ENCODE measurements at regions not wholly inside any gene's neighbourhood (a gene's known extent, or its start where the extent isn't known, plus 50 kb on each side); places are given as distances from the start of the nearest gene placed in this dataset.

DNA sequence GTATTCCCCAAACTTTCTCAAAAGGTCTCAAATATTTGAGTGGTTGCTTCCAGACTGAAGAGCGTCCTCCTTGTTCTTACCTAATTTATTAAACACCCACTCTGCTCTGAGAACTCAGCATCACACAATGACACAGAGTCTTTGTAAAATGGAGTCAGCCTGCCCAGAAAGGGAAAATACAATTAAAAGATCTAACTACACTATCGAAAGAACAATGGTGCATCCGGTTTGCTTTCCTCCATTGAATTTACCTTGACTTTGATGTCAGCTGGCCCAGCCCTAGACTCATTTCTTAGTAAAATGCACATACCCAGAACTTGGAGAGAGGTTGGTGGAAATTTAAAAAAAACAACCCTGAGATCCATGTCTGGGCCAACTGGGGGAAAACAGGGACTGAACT, 120.7 kb upstream of the SERP2 start:
- Histone ChIP-seq H3K27ac (ENCODE audit: low read length) (no peak overlapping the region), H3K27me3 (ENCODE audit: control insufficient read depth, insufficient read depth, low read length) (no peaks in the 10 kb centered on the region), H3K9ac (ENCODE audit: low read length) (no peak overlapping the region), H3K9me3 (ENCODE audit: control insufficient read depth, low read depth, low read length) (no peaks in the 10 kb centered on the region), H3K4me3 (ENCODE audit: low read length) (no peak overlapping the region), H3K4me1 (ENCODE audit: control insufficient read depth, low read depth, low read length) (peaks cover 4% of the 10 kb centered on the region), H3K36me3 (ENCODE audit: control insufficient read depth, low read depth, low read length) (no peaks in the 10 kb centered on the region)

DNA sequence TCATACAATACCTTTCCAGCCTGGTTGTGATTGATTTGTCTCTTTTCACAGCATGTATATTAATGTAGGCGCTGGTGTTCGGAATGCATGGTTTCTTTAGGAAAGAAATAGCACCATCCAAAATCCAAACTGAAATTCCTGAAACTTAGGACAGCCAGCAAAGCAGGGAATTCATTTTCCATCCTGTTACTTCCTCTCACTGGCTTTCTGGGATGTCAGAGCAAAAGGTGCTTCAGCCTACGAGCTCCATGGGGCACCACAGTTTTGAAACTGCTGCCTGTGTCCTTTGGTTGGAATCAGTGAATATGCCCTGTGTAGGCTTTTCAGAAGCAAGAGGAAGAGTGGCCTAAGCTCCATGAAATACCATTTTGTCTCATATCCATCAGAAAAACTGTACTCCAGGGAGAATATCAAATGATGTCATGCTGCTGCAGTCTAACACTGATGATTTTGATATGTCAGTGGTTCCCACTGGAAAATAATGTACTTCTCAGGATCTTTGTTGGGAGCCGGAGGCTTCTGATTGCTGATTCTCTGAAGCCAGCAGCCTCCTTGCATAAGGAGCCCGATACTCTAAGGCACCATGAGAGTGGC, 117.8 kb upstream of the SERP2 start:
- Histone ChIP-seq H3K9me3 (ENCODE audit: control insufficient read depth, low read depth, low read length) (no peaks in the 10 kb centered on the region), H3K4me1 (ENCODE audit: control insufficient read depth, low read depth, low read length) (peaks cover 4% of the 10 kb centered on the region), H3K4me3 (ENCODE audit: low read length) (no peak overlapping the region), H3K27ac (ENCODE audit: low read length) (no peak overlapping the region), H3K27me3 (ENCODE audit: control insufficient read depth, insufficient read depth, low read length) (no peaks in the 10 kb centered on the region), H3K9ac (ENCODE audit: low read length) (no peak overlapping the region), H3K36me3 (ENCODE audit: control insufficient read depth, low read depth, low read length) (no peaks in the 10 kb centered on the region)

DNA sequence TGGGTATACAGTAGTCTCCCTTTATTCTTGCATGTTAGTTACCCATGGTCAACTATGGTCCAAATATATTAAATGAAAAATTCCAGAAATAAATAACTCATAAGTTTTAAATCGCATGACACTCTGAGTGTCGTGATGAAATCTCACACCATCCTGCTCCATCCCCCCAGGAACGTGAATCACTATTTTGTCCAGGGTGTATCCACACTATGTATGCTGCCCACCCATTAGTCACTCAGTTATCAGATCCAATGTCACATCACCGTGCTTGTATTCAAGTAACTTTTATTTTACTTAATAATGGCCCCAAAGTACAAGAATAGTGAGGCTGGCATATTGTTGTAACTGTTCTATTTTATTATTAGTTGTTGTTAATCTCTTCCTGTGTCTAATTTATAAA, 115.8 kb upstream of the SERP2 start:
- Histone ChIP-seq H3K27me3 (ENCODE audit: control insufficient read depth, insufficient read depth, low read length) (no peaks in the 10 kb centered on the region), H3K9ac (ENCODE audit: low read length) (no peak overlapping the region), H3K4me1 (ENCODE audit: control insufficient read depth, low read depth, low read length) (peaks cover 4% of the 10 kb centered on the region), H3K27ac (ENCODE audit: low read length) (no peak overlapping the region), H3K36me3 (ENCODE audit: control insufficient read depth, low read depth, low read length) (no peaks in the 10 kb centered on the region), H3K4me3 (ENCODE audit: low read length) (no peak overlapping the region), H3K9me3 (ENCODE audit: control insufficient read depth, low read depth, low read length) (no peaks in the 10 kb centered on the region)

DNA sequence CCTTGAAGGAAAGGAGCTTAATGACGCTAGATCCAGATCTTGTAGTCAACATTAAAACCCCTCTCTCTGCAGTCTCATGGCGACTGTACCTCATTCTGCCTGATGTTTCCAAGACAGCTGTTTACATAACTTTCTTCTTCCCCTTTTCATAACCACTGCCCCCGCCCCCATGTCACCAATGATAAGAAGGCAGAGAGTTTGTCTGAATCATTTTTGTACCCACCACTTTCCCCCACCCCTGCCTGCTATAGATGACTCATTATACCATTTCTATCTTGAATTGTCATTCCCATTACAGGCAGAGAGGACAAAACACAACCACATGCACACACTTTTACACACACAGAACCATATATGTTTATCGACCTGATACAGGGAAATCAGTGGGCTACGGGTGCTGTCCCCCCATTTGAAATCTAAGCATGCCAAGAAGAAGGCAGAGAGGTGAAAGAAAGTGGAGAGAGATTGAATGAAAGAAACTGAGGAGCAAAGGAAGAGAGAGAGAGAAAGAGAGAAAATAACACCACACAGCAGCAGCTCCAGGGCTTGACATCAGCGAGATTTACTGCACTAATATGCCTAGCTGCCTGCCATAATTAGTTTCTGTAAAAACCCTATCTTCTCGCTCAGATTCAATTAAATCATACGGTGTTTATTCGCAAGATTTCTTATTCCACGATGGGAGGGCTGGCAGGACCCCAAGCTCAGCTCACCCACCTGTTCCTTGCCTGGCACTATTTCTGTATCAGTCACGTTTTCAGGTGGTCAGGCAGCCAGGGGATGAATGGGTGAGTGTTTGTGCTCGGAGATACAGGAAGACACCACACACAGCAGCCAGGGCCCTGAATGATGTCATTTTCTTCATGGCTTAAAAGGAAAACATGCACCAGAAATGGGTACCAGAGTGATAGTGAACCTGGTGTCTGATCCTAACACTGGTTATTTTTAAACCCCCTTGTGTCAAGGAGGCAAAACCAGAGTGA, 114.3 kb upstream of the SERP2 start:
- Histone ChIP-seq H3K9me3 (ENCODE audit: control insufficient read depth, low read depth, low read length) (no peaks in the 10 kb centered on the region), H3K27me3 (ENCODE audit: control insufficient read depth, insufficient read depth, low read length) (no peaks in the 10 kb centered on the region), H3K4me3 (ENCODE audit: low read length) (no peak overlapping the region), H3K4me1 (ENCODE audit: control insufficient read depth, low read depth, low read length) (peaks cover 4% of the 10 kb centered on the region), H3K27ac (ENCODE audit: low read length) (no peak overlapping the region), H3K36me3 (ENCODE audit: control insufficient read depth, low read depth, low read length) (no peaks in the 10 kb centered on the region), H3K9ac (ENCODE audit: low read length) (no peak overlapping the region)

DNA sequence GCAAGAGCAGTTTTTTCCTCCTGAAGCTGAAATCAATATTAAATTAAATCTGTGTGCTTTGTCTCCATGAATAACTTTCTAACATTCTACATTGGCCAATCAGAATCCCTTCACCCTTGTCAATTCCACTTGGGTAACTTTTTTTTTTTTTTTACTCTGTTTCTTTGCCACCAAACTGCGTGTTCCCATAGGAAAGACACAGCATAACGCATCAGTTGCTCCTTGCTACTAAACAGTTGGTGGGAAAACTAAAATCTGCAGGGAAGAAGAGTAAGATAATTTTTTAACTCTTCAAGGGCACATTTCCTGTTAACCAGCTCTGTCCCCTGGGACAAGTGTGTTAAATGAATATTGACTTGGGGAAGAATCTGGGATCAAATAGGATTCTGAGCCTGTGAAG, 113.3 kb upstream of the SERP2 start:
- no peaks in the 10 kb centered on the region for H3K27me3 ChIP-seq (ENCODE audit: control insufficient read depth, insufficient read depth, low read length)
- peaks cover 4% of the 10 kb centered on the region for H3K4me1 ChIP-seq (ENCODE audit: control insufficient read depth, low read depth, low read length)
- H3K4me3 ChIP-seq (ENCODE audit: low read length): no peak overlapping the region
- no peaks in the 10 kb centered on the region for H3K36me3 ChIP-seq (ENCODE audit: control insufficient read depth, low read depth, low read length)
- no peak overlapping the region for H3K27ac ChIP-seq (ENCODE audit: low read length)
- no peaks in the 10 kb centered on the region for H3K9me3 ChIP-seq (ENCODE audit: control insufficient read depth, low read depth, low read length)
- H3K9ac ChIP-seq (ENCODE audit: low read length): no peak overlapping the region

DNA sequence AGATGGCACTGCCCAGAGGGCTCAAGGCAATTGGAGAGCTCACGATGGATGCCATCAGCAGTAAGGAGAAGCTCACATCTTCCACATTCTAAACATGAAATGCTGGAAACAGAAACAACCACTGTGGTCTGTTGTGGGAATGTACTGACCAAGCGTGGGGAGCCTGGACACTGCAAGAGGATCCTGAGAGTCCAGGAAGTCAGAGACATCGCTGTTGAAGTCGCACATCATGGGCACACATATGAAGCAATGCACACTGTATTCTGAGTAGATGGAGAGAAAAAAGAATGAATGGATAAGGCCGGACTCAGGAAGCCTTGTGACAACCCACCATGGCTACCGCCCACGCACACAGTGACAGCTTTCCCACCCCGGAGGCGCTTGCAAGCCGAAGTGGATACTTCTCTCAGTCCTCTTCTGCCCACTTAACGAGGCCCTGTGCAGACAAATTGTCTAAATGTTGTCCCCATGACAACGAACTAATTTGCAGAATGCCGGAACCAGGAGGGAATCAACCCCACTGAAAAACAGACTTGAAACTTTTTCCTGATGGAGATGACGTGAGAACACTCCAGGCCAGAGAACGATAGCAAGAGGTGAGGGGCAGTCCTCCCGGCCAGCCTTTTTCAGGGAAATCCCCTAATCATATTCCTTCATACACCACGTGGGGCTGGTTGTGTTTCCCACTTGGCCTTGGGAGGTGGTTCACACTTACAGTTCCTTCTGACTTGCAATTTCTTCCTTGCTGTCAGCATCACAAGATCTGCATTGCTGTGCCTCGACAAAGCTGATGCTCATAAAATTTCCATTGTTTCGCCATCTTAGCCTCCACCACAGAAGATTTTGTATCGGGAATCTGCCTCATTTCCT, 109.6 kb upstream of the SERP2 start:
- Histone ChIP-seq H3K9ac (ENCODE audit: low read length) (no peak overlapping the region), H3K9me3 (ENCODE audit: control insufficient read depth, low read depth, low read length) (no peaks in the 10 kb centered on the region), H3K4me1 (ENCODE audit: control insufficient read depth, low read depth, low read length) (no peaks in the 10 kb centered on the region), H3K36me3 (ENCODE audit: control insufficient read depth, low read depth, low read length) (no peaks in the 10 kb centered on the region), H3K27ac (ENCODE audit: low read length) (no peak overlapping the region), H3K4me3 (ENCODE audit: low read length) (no peak overlapping the region), H3K27me3 (ENCODE audit: control insufficient read depth, insufficient read depth, low read length) (no peaks in the 10 kb centered on the region)

DNA sequence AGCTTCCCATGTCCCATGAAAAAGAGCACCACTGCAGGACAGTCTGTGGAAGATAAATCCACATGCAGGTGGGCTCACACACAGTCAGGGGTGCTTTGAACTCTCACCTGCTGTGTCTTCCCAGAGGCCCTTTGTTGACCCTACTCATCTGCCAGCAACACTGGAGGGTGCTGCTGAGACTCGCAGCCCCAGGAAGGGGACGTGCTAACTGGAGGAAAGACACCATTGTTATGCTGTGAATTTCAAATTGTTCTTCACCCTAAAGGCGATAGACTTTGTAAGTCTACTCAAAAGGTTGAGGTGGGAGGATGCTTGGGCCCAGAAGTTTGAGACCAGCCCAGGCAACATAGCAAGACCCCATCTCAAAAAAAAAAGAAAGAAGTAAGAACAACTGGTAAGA, 107.3 kb upstream of the SERP2 start:
- no peaks in the 10 kb centered on the region for H3K36me3 ChIP-seq (ENCODE audit: control insufficient read depth, low read depth, low read length)
- no peaks in the 10 kb centered on the region for H3K27me3 ChIP-seq (ENCODE audit: control insufficient read depth, insufficient read depth, low read length)
- H3K9me3 ChIP-seq (ENCODE audit: control insufficient read depth, low read depth, low read length): no peaks in the 10 kb centered on the region
- no peak overlapping the region for H3K27ac ChIP-seq (ENCODE audit: low read length)
- H3K9ac ChIP-seq (ENCODE audit: low read length): no peak overlapping the region
- H3K4me1 ChIP-seq (ENCODE audit: control insufficient read depth, low read depth, low read length): no peaks in the 10 kb centered on the region
- no peak overlapping the region for H3K4me3 ChIP-seq (ENCODE audit: low read length)

DNA sequence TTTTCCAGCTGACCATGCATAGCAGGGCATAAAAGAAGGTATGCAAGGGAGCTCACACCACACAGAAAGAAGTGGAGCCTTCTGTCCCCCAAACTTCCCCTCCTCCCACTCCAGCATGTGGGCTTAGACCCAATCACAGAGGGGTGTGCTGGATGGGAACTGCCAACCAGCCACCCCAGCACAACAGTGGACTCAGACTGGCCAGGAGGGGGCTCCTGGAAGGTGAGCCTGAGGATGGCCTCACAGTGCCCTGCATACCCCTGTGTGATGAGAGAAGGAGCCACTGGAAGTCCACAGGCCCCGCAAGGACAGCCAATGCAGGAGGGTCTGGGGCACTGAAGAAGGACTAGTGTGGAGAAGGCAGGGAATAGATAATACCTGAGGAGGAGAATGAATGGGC, 106.9 kb upstream of the SERP2 start:
- no peak overlapping the region for H3K4me3 ChIP-seq (ENCODE audit: low read length)
- H3K4me1 ChIP-seq (ENCODE audit: control insufficient read depth, low read depth, low read length): no peaks in the 10 kb centered on the region
- H3K9ac ChIP-seq (ENCODE audit: low read length): no peak overlapping the region
- H3K9me3 ChIP-seq (ENCODE audit: control insufficient read depth, low read depth, low read length): no peaks in the 10 kb centered on the region
- no peak overlapping the region for H3K27ac ChIP-seq (ENCODE audit: low read length)
- no peaks in the 10 kb centered on the region for H3K27me3 ChIP-seq (ENCODE audit: control insufficient read depth, insufficient read depth, low read length)
- H3K36me3 ChIP-seq (ENCODE audit: control insufficient read depth, low read depth, low read length): no peaks in the 10 kb centered on the region

DNA sequence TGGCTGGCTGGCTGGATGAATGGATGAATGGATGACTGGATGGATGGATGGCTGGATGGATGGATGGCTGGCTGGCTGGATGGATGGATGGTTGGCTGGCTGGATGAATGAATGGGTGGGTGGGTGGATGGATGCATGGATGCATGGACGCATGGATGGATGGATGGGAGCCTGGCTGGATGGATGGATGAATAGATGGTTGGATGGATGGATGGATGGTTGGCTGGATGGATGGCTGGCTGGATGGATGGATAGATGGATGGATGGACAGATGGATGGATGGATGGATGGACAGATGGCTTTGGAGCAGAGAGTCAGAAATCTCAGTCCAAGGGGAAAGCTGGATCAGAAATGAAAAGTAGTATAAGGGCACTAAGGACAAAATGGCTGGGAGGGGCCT, 106.4 kb upstream of the SERP2 start:
- H3K9ac ChIP-seq (ENCODE audit: low read length): no peak overlapping the region
- H3K27ac ChIP-seq (ENCODE audit: low read length): no peak overlapping the region
- H3K27me3 ChIP-seq (ENCODE audit: control insufficient read depth, insufficient read depth, low read length): no peaks in the 10 kb centered on the region
- no peaks in the 10 kb centered on the region for H3K36me3 ChIP-seq (ENCODE audit: control insufficient read depth, low read depth, low read length)
- no peaks in the 10 kb centered on the region for H3K4me1 ChIP-seq (ENCODE audit: control insufficient read depth, low read depth, low read length)
- H3K9me3 ChIP-seq (ENCODE audit: control insufficient read depth, low read depth, low read length): no peaks in the 10 kb centered on the region
- no peak overlapping the region for H3K4me3 ChIP-seq (ENCODE audit: low read length)

DNA sequence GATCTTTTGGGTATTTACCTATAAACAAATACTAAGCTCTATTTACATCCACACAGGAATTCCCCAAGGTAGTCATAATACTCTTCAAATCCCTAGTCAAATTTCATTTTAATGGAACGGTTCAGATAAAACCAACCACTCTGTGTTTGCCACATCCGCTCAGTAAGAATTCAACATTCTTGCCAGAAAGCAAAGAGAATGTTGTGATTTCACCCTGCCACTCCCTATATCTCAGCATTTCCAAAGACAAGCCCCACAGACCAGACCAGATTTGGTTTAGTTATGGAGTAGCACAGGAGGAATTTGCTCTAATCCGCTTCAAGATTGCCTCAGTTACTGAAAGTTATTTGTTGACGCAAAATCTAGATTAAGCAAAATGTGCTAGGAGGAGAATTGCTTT, 105.6 kb upstream of the SERP2 start:
- no peak overlapping the region for H3K4me3 ChIP-seq (ENCODE audit: low read length)
- no peaks in the 10 kb centered on the region for H3K36me3 ChIP-seq (ENCODE audit: control insufficient read depth, low read depth, low read length)
- H3K9me3 ChIP-seq (ENCODE audit: control insufficient read depth, low read depth, low read length): no peaks in the 10 kb centered on the region
- H3K4me1 ChIP-seq (ENCODE audit: control insufficient read depth, low read depth, low read length): no peaks in the 10 kb centered on the region
- no peak overlapping the region for H3K9ac ChIP-seq (ENCODE audit: low read length)
- H3K27ac ChIP-seq (ENCODE audit: low read length): no peak overlapping the region
- H3K27me3 ChIP-seq (ENCODE audit: control insufficient read depth, insufficient read depth, low read length): no peaks in the 10 kb centered on the region

DNA sequence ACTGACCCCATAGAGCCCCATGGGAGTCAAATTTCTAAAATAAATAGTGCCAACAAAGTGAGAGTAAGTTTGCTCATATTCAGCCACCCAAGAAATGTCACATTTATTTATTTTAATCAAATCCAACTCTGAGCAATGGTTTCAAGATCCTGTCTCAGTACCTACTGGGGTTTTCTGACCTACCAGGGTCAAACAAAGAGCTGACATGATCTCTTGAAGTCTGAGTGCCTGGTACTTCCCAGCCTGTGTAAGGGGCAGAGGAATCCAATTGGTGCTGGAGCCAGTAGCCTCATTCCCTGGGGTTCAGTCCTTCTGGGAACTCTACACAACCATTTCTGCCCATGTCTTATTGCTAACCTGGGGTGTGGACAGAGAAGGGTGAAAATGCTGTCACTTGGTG, 104.6 kb upstream of the SERP2 start:
- no peaks in the 10 kb centered on the region for H3K9me3 ChIP-seq (ENCODE audit: control insufficient read depth, low read depth, low read length)
- H3K36me3 ChIP-seq (ENCODE audit: control insufficient read depth, low read depth, low read length): no peaks in the 10 kb centered on the region
- H3K27me3 ChIP-seq (ENCODE audit: control insufficient read depth, insufficient read depth, low read length): no peaks in the 10 kb centered on the region
- H3K4me3 ChIP-seq (ENCODE audit: low read length): no peak overlapping the region
- no peak overlapping the region for H3K27ac ChIP-seq (ENCODE audit: low read length)
- no peaks in the 10 kb centered on the region for H3K4me1 ChIP-seq (ENCODE audit: control insufficient read depth, low read depth, low read length)
- H3K9ac ChIP-seq (ENCODE audit: low read length): no peak overlapping the region
